Breast epithelium (tissue), 3 donors: ENCODE measurements at regions not wholly inside any gene's neighbourhood (a gene's known extent, or its start where the extent isn't known, plus 50 kb on each side); places are given as distances from the start of the nearest gene placed in this dataset.

Experiments
- POLR2A ChIP-seq: fragments of 450-650 bp; IDR thresholded peaks from one replicate; pipeline ENCODE4 v1.6.1; 2016; ENCODE audit warnings: antibody characterized with exemption, mild to moderate bottlenecking, moderate library complexity
- POLR2AphosphoS5 ChIP-seq, 3 donors: sonication (generic); formaldehyde crosslinking; IDR thresholded peaks; one replicate each; pipeline ENCODE4 v1.6.1; 2017; ENCODE audit warnings: antibody characterized with exemption in 3 of 3
- TF ChIP-seq, protein P1 (sequence below), 3 donors: fragments of 450-650 bp; IDR thresholded peaks; one replicate each; pipeline ENCODE4 v1.5.1; 2016 to 2017; ENCODE audit warnings: antibody characterized with exemption in 3 of 3, mild to moderate bottlenecking in 3 of 3, moderate library complexity in 3 of 3

DNA sequence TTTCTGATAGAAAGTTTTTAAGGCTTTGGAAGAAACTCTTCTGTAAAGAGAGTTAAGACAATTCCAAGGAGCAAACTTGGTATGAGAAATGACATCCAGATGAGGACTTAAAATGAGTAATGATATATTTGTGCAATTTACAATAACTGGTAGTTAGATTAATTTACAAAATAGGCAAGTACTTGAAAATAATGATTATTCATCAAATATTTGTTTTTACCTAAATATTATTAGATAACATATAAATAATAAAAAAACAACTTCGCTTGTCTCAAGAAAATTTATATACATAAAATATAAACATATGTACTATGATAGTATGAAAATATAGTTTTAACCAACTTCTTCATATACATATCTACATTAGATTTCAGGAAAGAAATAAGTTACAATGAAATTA is 478.5 kb downstream of the TRIB2 start:
- TF ChIP-seq, protein P1, sequence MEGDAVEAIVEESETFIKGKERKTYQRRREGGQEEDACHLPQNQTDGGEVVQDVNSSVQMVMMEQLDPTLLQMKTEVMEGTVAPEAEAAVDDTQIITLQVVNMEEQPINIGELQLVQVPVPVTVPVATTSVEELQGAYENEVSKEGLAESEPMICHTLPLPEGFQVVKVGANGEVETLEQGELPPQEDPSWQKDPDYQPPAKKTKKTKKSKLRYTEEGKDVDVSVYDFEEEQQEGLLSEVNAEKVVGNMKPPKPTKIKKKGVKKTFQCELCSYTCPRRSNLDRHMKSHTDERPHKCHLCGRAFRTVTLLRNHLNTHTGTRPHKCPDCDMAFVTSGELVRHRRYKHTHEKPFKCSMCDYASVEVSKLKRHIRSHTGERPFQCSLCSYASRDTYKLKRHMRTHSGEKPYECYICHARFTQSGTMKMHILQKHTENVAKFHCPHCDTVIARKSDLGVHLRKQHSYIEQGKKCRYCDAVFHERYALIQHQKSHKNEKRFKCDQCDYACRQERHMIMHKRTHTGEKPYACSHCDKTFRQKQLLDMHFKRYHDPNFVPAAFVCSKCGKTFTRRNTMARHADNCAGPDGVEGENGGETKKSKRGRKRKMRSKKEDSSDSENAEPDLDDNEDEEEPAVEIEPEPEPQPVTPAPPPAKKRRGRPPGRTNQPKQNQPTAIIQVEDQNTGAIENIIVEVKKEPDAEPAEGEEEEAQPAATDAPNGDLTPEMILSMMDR (IDR thresholded peaks at IDR 0.05), result no peak
- TF ChIP-seq POLR2AphosphoS5 (IDR thresholded peaks at IDR 0.05) (no peak), POLR2A (no peak)
